Heart left ventricle (tissue), 13 donors: ENCODE measurements at regions not wholly inside any gene's neighbourhood (a gene's known extent, or its start where the extent isn't known, plus 50 kb on each side); places are given as distances from the start of the nearest gene placed in this dataset.

Experiments used
- CTCF ChIP-seq, 12 donors: fragments of 200-600 bp; sonication (generic) in 4 of 12; IDR thresholded peaks; one replicate each; pipeline versions ENCODE4 v1.5.0 to v1.8.0; 2018 to 2022; ENCODE audit warnings: antibody characterized with exemption in 12 of 12, mild to moderate bottlenecking in 5 of 12
- POLR2A ChIP-seq, 2 donors: fragments of 450-650 bp; IDR thresholded peaks; one replicate each; pipeline ENCODE4 v1.6.1; 2017; ENCODE audit warnings: antibody characterized with exemption in 2 of 2, mild to moderate bottlenecking in 2 of 2, moderate library complexity in 2 of 2
- donor health status: ischemic (EF 13 %, LVEDD 7.1; RV severe dilation, severe dysfunction).
- donor health status: DM: no; HTN: yes; CAD: no.
- donor health status: DM: no; HTN: no; CAD: no.
- donor health status: ischemic (EF 25% LVEDD 6.9; RV normal size, moderate dysfunction).
- donor health status: ischemic (EF 25% LVEDD 5.7; RV mildly dilated, moderate dysfunction).
- donor health status: ischemic (EF 35%, LVEDD 5.7; RV mildly dilated, moderate dysfunction).
- donor health status: nonischemic (EF 11% LVEDD 7.7; RV severe dilation, severe dysfunction).
- donor health status: DM: yes; HTN: yes; CAD: no.
- donor health status: PGD.
- donor health status: ischemic (EF 29% LVEDD 5.4; RV normal size, mild dysfunction).
- donor health status: nonischemic (EF 23%, LVEDD 6.1; RV moderate dilation, normal function).

GRCh38 chr2:144586476-144586875 is 66.6 kb upstream of the ZEB2 start:
- TF ChIP-seq CTCF (IDR thresholded peaks at IDR 0.05): no peak
- TF ChIP-seq POLR2A (IDR thresholded peaks at IDR 0.05): no peak
